GM23338 (cell line): ENCODE measurements at regions not wholly inside any gene's neighbourhood (a gene's known extent, or its start where the extent isn't known, plus 50 kb on each side); places are given as distances from the start of the nearest gene placed in this dataset.

Experiments used
- ATAC-seq: fragments of 200-7000 bp; cut with Tn5 transposase; 3 replicates; pipeline ENCODE4 v1.9.1; 2020
- DNase-seq: peaks from one replicate; pipeline ENCODE4 v3.0.0-alpha.2; 2015; ENCODE audit warnings: low spot score
- H2AFZ ChIP-seq: fragments of 200-600 bp; sonication (generic); 2 replicates; pipeline ENCODE4 v1.8.0; 2016; ENCODE audit warnings: antibody characterized with exemption, mild to moderate bottlenecking, moderate library complexity
- H3F3A ChIP-seq: fragments of 200-600 bp; sonication (generic); replicated peaks from 2 replicates; pipeline ENCODE4 v1.8.0; 2017; ENCODE audit warnings: antibody characterized with exemption, mixed run types, low read depth
- H3K27ac ChIP-seq: fragments of 200-600 bp; sonication (generic); 2 replicates; pipeline ENCODE4 v1.6.1; 2016; ENCODE audit warnings: low read depth
- H3K27me3 ChIP-seq: fragments of 200-600 bp; sonication (generic); 2 replicates; pipeline ENCODE4 v1.8.0; 2016; ENCODE audit warnings: mild to moderate bottlenecking, mixed run types, moderate library complexity; ENCODE audit not compliant: insufficient read depth
- H3K36me3 ChIP-seq: fragments of 200-600 bp; sonication (generic); 2 replicates; pipeline ENCODE4 v1.8.0; 2016; ENCODE audit warnings: mild to moderate bottlenecking; ENCODE audit not compliant: insufficient read depth
- H3K4me1 ChIP-seq: fragments of 200-600 bp; sonication (generic); 2 replicates; pipeline ENCODE4 v1.8.0; 2016; ENCODE audit warnings: mild to moderate bottlenecking, moderate library complexity; ENCODE audit not compliant: insufficient read depth
- H3K4me2 ChIP-seq: fragments of 200-600 bp; sonication (generic); 2 replicates; pipeline ENCODE4 v1.7.1; 2017; ENCODE audit warnings: mixed run types
- H3K4me3 ChIP-seq: fragments of 200-600 bp; sonication (generic); 2 replicates; pipeline ENCODE4 v1.6.1; 2016; ENCODE audit warnings: mixed run types
- H3K79me2 ChIP-seq: fragments of 200-600 bp; sonication (generic); replicated peaks from 2 replicates; pipeline ENCODE4 v1.8.0; 2017; ENCODE audit warnings: mild to moderate bottlenecking; ENCODE audit not compliant: insufficient read depth
- H3K9me2 ChIP-seq: fragments of 200-600 bp; sonication (generic); 2 replicates; pipeline ENCODE4 v1.8.0; 2017; ENCODE audit not compliant: insufficient read depth
- H4K20me1 ChIP-seq: fragments of 200-600 bp; sonication (generic); replicated peaks from 2 replicates; pipeline ENCODE4 v1.8.0; 2017; ENCODE audit warnings: mild to moderate bottlenecking; ENCODE audit not compliant: insufficient read depth
- H3K27ac Mint-ChIP-seq: 2 replicates; pipeline ENCODE4 v1.8.0; 2020; ENCODE audit warnings: inconsistent platforms, mild to moderate bottlenecking, moderate library complexity, mixed read lengths
- H3K27me3 Mint-ChIP-seq: 3 replicates; pipeline ENCODE4 v1.8.0; 2022; ENCODE audit warnings: low read depth, mild to moderate bottlenecking, moderate library complexity, mixed read lengths, inconsistent platforms; ENCODE audit not compliant: insufficient read depth, poor library complexity
- H3K36me3 Mint-ChIP-seq: 3 replicates; pipeline ENCODE4 v1.8.0; 2021; ENCODE audit warnings: low read depth, mild to moderate bottlenecking, inconsistent platforms, moderate library complexity, mixed read lengths
- H3K4me1 Mint-ChIP-seq: 3 replicates; pipeline ENCODE4 v1.8.0; 2020; ENCODE audit warnings: mild to moderate bottlenecking, inconsistent platforms, mixed read lengths
- H3K4me3 Mint-ChIP-seq: 3 replicates; pipeline ENCODE4 v1.8.0; 2021; ENCODE audit warnings: moderate library complexity, mild to moderate bottlenecking, inconsistent platforms, mixed read lengths
- H3K9me3 Mint-ChIP-seq: 3 replicates; pipeline ENCODE4 v1.8.0; 2020; ENCODE audit warnings: moderate library complexity, mild to moderate bottlenecking, inconsistent platforms, mixed read lengths
- CREB1 ChIP-seq: fragments of 250-450 bp; sonication (Bioruptor Pico); IDR thresholded peaks from 2 replicates; pipeline ENCODE4 v1.5.0; 2020; ENCODE audit warnings: low read depth, mild to moderate bottlenecking, moderate library complexity
- CTCF ChIP-seq, 2 experiments: fragments of 200-600 bp in 1 of 2; sonication (generic) in 1 of 2; conservative IDR thresholded peaks; 2 replicates each; pipeline versions ENCODE4 v1.5.1 to v1.6.1; 2016 to 2017; ENCODE audit warnings: antibody characterized with exemption in 2 of 2, low read depth in 2 of 2, mild to moderate bottlenecking in 2 of 2, moderate library complexity in 1 of 2
- EZH2 ChIP-seq: fragments of 200-600 bp; sonication (generic); IDR thresholded peaks from one replicate; pipeline ENCODE4 v1.8.0; 2017; ENCODE audit warnings: antibody characterized with exemption, mild to moderate bottlenecking, low read depth; ENCODE audit not compliant: unreplicated experiment
- NANOG ChIP-seq: IDR thresholded peaks from 2 replicates; pipeline ENCODE4 v1.6.1; 2016; ENCODE audit warnings: antibody characterized with exemption, borderline replicate concordance
- STAT1 ChIP-seq: IDR thresholded peaks from one replicate; pipeline ENCODE4 v1.6.1; 2016; ENCODE audit warnings: antibody characterized with exemption; ENCODE audit not compliant: unreplicated experiment
- TF ChIP-seq, protein P1 (sequence below): IDR thresholded peaks from 2 replicates; pipeline ENCODE4 v1.6.1; 2016; ENCODE audit warnings: antibody characterized with exemption

- ATAC-seq (peak; percentile 54; the same call in 2 of the 3 replicates), DNase-seq (peak; percentile 28)
- Histone ChIP-seq H3K4me1 (no peaks in the 10 kb centered on the region), H3K27me3 (no peaks in the 10 kb centered on the region), H3F3A (no peaks in the 10 kb centered on the region), H3K79me2 (no peaks in the 10 kb centered on the region), H3K4me2 (no peak overlapping the region), H4K20me1 (no peaks in the 10 kb centered on the region), H3K4me3 (no peak overlapping the region), H3K9me2 (no peaks in the 10 kb centered on the region), H3K36me3 (no peaks in the 10 kb centered on the region), H3K27ac (no peak overlapping the region), H2AFZ (peak overlapping the region; percentile 72; the same call in 1 of the 2 replicates)
- Mint-ChIP-seq H3K36me3 (no peaks in the 10 kb centered on the region), H3K9me3 (no peaks in the 10 kb centered on the region), H3K27me3 (no peaks in the 10 kb centered on the region), H3K27ac (no peak overlapping the region), H3K4me3 (no peak overlapping the region), H3K4me1 (peaks cover 9% of the 10 kb centered on the region; the same call in 2 of the 3 replicates)
- TF ChIP-seq STAT1: no peak
Measured at GRCh38 chr3:153852355-153852754, 268.8 kb upstream of the ARHGEF26 start.

DNA sequence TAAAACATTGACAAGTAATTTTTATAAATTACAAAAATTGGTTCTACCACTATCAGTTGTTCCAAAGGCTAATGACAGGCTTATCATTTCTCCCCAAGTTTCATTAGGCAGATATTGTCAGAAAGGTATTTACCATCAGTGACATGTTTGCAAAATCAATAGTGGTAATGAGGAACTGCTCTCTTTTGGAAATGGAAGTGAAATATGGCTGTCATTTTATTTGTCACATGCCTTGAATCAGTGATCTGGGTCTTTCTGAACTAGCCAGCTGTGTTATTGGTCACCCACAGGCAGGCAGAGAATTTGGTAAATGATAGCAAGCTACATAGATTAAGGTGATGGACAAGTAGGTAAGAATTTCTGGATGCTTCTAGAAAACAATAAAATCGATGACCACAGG is 268.0 kb upstream of the ARHGEF26 start:
- H3K9me2 ChIP-seq: no peaks in the 10 kb centered on the region
- H3K4me3 ChIP-seq: no peak overlapping the region
- Mint-ChIP-seq H3K4me1 (peaks cover 9% of the 10 kb centered on the region; the same call in 2 of the 3 replicates), H3K4me3 (no peak overlapping the region), H3K36me3 (no peaks in the 10 kb centered on the region), H3K27ac (no peak overlapping the region), H3K27me3 (no peaks in the 10 kb centered on the region), H3K9me3 (no peaks in the 10 kb centered on the region)
- TF ChIP-seq STAT1 (no peak), EZH2 (no peak), NANOG (no peak)
- TF ChIP-seq, protein P1, sequence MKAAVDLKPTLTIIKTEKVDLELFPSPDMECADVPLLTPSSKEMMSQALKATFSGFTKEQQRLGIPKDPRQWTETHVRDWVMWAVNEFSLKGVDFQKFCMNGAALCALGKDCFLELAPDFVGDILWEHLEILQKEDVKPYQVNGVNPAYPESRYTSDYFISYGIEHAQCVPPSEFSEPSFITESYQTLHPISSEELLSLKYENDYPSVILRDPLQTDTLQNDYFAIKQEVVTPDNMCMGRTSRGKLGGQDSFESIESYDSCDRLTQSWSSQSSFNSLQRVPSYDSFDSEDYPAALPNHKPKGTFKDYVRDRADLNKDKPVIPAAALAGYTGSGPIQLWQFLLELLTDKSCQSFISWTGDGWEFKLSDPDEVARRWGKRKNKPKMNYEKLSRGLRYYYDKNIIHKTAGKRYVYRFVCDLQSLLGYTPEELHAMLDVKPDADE: no peak
- H3F3A ChIP-seq: no peaks in the 10 kb centered on the region
- H3K27ac ChIP-seq: no peak overlapping the region
- H3K4me1 ChIP-seq: no peaks in the 10 kb centered on the region
- no peaks in the 10 kb centered on the region for H3K79me2 ChIP-seq
- H2AFZ ChIP-seq: no peak overlapping the region
- H4K20me1 ChIP-seq: no peaks in the 10 kb centered on the region
- no peaks in the 10 kb centered on the region for H3K36me3 ChIP-seq
- H3K4me2 ChIP-seq: no peak overlapping the region
- no peak for DNase-seq
- H3K27me3 ChIP-seq: no peaks in the 10 kb centered on the region
- ATAC-seq: no peak

- no peaks in the 10 kb centered on the region for H4K20me1 ChIP-seq
- H3K9me3 Mint-ChIP-seq: no peaks in the 10 kb centered on the region
- H3F3A ChIP-seq: no peaks in the 10 kb centered on the region
- no peaks in the 10 kb centered on the region for H3K27me3 Mint-ChIP-seq
- no peak overlapping the region for H3K4me3 ChIP-seq
- H3K4me1 Mint-ChIP-seq: peaks cover 9% of the 10 kb centered on the region; the same call in 2 of the 3 replicates
- no peaks in the 10 kb centered on the region for H3K36me3 Mint-ChIP-seq
- peak overlapping the region; percentile 35; the same call in 1 of the 2 replicates for H2AFZ ChIP-seq
- no peak overlapping the region for H3K4me3 Mint-ChIP-seq
- ATAC-seq: peak; percentile 89
- H3K27me3 ChIP-seq: no peaks in the 10 kb centered on the region
- TF ChIP-seq CTCF (conservative IDR thresholded peaks at IDR 0.05; ENCODE audit: low read depth in 2 of 2) (peak; percentile 37 to 63; a peak in 3 of 4 replicates), CREB1 (no peak)
- H3K36me3 ChIP-seq: no peaks in the 10 kb centered on the region
- H3K4me2 ChIP-seq: no peak overlapping the region
- H3K27ac Mint-ChIP-seq: no peak overlapping the region
- H3K79me2 ChIP-seq: no peaks in the 10 kb centered on the region
- no peak overlapping the region for H3K27ac ChIP-seq
- peak; percentile 64 for DNase-seq
- H3K4me1 ChIP-seq: no peaks in the 10 kb centered on the region
- H3K9me2 ChIP-seq: no peaks in the 10 kb centered on the region
Measured at GRCh38 chr3:153855772-153856171, 265.4 kb upstream of the ARHGEF26 start.
